ENCODE measurements at regions not wholly inside any gene's neighbourhood (a gene's known extent, or its start where the extent isn't known, plus 50 kb on each side); places are given as distances from the start of the nearest gene placed in this dataset.

GRCh38 chr2:150569761-150570160 is 82.3 kb upstream of the RND3 start:
- Histone ChIP-seq H3K4me2 (ENCODE audit: low read length) (no peak overlapping the region), H2AFZ (ENCODE audit: low read depth, low read length, poor library complexity, severe bottlenecking) (no peak overlapping the region), H3K27me3 (ENCODE audit: insufficient read depth, low read length) (no peaks in the 10 kb centered on the region), H3K9me3 (ENCODE audit: control insufficient read depth in 1 of 2, insufficient read depth in 1 of 2, low read depth in 1 of 2, low read length in 2 of 2) (no peaks in the 10 kb centered on the region), H4K20me1 (ENCODE audit: insufficient read depth) (no peaks in the 10 kb centered on the region), H3K4me1 (ENCODE audit: control insufficient read depth in 1 of 2, insufficient read depth in 2 of 2, low read length in 2 of 2) (no peaks in the 10 kb centered on the region), H3K9ac (ENCODE audit: low read length) (no peak overlapping the region), H3K36me3 (ENCODE audit: control insufficient read depth in 1 of 2, insufficient read depth in 2 of 2, low read length in 2 of 2) (no peaks in the 10 kb centered on the region), H3K27ac (ENCODE audit: low read depth, low read length) (no peak overlapping the region), H3K4me3 (replicated peaks in 1 of 2; ENCODE audit: low read depth in 1 of 2, low read length in 2 of 2) (no peak overlapping the region), H3K79me2 (ENCODE audit: insufficient read depth, low read length) (no peaks in the 10 kb centered on the region), H3K9me2 (ENCODE audit: insufficient read depth) (no peaks in the 10 kb centered on the region)
- DNase-seq (ENCODE audit: low read depth, low spot score) (no peak), ATAC-seq (no peak)
- no TSS peak for BruUV-seq (replicated peaks)
- intact Hi-C loops (cut with micrococcal nuclease), result no loop called here
- ChIA-PET POLR2A (no interaction called here), RAD21 (ENCODE audit: low non-redundant PET in 1 of 2, low total read pairs in 2 of 2, uncharacterized antibody in 2 of 2, unreplicated experiment in 2 of 2) (no interaction called here), CTCF (interaction anchor here (2.5 kb wide), 1 partner anchor 21 kb away, joined by 8 read pairs; no protein-coding TSS in a partner anchor)
- TF ChIP-seq CEBPB (IDR thresholded peaks at IDR 0.05; ENCODE audit: low read depth) (no peak), MAX (IDR thresholded peaks at IDR 0.05) (no peak), POLR2A (IDR thresholded peaks at IDR 0.05; ENCODE audit: borderline replicate concordance, extremely low read depth, insufficient read depth, insufficient read length) (no peak), POLR2AphosphoS5 (IDR thresholded peaks at IDR 0.05; ENCODE audit: low read depth, low read length) (no peak), TCF7L2 (IDR thresholded peaks at IDR 0.05; ENCODE audit: borderline replicate concordance, extremely low read depth, insufficient read depth, insufficient read length) (no peak), ELF1 (IDR thresholded peaks at IDR 0.05; ENCODE audit: borderline replicate concordance, low read depth) (no peak), SIN3A (IDR thresholded peaks at IDR 0.05; ENCODE audit: low read depth) (no peak), ZFX (IDR thresholded peaks at IDR 0.05) (no peak), ZBTB33 (IDR thresholded peaks at IDR 0.05; ENCODE audit: extremely low read depth, insufficient replicate concordance, low read length) (no peak), SP1 (IDR thresholded peaks at IDR 0.05; ENCODE audit: low read depth) (no peak), RAD21 (IDR thresholded peaks at IDR 0.05; ENCODE audit: low read depth) (no peak), REST (IDR thresholded peaks at IDR 0.05; ENCODE audit: low read depth) (no peak), EZH2phosphoT487 (IDR thresholded peaks at IDR 0.05; ENCODE audit: borderline replicate concordance) (no peak), ZNF274 (IDR thresholded peaks at IDR 0.05; ENCODE audit: low read depth, low read length) (no peak), SRF (IDR thresholded peaks at IDR 0.05; ENCODE audit: low read depth) (no peak)
